Renal cortex interstitium (tissue), 11 donors: ENCODE measurements at regions not wholly inside any gene's neighbourhood (a gene's known extent, or its start where the extent isn't known, plus 50 kb on each side); places are given as distances from the start of the nearest gene placed in this dataset.
A peak's percentile ranks its signal among the peaks of the same experiment; 100 is the strongest.
"Not testable (repeated sequence)": the region's sequence is repeated elsewhere in the genome, so short reads cannot be mapped to it uniquely, and the experiment has no call there.

ENCODE experiments used
- DNase-seq, 11 donors: peaks; one replicate each; pipeline ENCODE4 v3.0.0-alpha.2; 2013; ENCODE audit warnings: low read depth in 9 of 11, low spot score in 4 of 11; ENCODE audit errors: extremely low read depth in 1 of 11

DNA sequence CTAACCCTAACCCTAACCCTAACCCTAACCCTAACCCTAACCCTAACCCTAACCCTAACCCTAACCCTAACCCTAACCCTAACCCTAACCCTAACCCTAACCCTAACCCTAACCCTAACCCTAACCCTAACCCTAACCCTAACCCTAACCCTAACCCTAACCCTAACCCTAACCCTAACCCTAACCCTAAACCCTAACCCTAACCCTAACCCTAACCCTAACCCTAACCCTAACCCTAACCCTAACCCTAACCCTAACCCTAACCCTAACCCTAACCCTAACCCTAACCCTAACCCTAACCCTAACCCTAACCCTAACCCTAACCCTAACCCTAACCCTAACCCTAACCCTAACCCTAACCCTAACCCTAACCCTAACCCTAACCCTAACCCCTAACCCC is 80.6 kb upstream of the PLEKHG4B start:
- DNase-seq: not testable (repeated sequence)

DNA sequence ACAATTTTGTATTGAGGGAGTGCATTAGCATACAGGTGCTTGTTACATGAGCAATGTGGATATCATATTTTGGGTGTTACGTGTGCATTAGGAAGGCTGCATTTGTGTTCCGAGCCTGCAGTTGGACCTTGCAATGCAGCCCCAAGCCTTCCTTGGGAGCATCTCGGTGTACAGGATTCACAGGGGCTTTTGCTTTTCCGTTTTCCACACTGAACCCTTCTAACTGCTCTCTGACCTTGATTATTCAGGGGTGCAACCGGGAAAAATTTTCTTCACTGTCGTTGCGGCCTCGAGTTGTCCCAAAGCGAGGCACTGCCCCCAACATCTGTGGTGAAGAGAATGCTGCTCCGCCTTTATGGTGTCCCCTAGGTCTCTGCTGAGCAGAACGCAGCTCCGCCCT is 80.1 kb upstream of the PLEKHG4B start:
- peak in 1 of 11 donors; percentile 14 for DNase-seq

DNA sequence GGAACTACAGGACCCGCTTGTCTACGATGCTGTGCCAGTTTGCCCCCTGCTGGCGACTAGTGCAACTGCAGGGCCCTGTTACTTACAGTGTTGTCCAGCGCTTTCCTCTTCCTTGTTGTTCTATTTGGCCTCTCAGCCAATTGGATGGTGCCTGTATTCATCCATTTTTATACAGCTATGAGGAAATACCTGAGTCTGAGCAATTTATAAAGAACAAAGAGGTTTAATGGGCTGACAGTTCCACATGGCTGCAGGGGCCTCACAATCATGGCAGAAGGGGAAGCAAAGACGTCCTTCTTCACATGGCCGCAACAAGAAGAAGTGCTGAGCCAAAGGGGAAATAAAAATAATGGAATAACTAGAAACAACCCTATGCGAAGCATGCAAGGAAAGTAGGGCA is 78.7 kb upstream of the PLEKHG4B start:
- no peak for DNase-seq

DNA sequence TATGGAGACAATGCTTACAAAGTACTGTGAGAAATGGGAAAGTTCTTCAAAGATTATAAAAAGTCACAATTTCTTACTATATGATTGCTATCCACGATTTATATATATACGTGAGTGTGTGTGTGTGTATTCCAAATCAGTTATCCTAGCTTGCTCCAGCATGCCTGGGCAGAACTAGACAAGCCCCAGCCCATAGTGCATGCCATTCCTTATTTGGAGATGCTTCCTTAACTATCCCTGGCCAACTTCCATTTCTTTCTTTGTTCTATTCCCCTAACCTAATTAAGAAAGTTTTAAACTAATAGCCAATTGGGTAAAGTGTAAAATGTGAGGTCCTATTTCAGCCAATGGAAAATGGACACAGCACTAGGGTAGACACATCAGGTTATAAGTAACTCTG is 77.3 kb upstream of the PLEKHG4B start:
- DNase-seq: not testable (repeated sequence)

DNA sequence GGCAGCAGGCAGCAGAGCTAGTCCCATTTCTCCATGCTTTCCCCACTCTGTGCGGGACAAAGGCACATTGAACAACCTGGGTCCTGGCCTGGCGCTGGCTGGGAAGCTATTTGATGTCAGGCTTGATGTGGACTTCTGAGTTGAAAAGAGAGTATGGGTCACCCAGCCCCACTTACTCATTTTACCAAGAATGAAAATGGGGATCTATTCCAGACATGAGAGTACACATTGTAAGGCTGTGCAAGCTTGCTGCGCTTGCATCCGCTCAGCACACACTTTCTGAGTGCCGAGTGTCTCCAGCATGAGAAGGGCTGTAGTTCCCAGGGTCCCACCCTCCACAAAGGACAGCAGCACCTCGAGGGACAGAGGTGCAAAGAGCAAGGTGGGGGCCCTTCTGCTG is 71.7 kb upstream of the PLEKHG4B start:
- not testable (repeated sequence) for DNase-seq

DNA sequence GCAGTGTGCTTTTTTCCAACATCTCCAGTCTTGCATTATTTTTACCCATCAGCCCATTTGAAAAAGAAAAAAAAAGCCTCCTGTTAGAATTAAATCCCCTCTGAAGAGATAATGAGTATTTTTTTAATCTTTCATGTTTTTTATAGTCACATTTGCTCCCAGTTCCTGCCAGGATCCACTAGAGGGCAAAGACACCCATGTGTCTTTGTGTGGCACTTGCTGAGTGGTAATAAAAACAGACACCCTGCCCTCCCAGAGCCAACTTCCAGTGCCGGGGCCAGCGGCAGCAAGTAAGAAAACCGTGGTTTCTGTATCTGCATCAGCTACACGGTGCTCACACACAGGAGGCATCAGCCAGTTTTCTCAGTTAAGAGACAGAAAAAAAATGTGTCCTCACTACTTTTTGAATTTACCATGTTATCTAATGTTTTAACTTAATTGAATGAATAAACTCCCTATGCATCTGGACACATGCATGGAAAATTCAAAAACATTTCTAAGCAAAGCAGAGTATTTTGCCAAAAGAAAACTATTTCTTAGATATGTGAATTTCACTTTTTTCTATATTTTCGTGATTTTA is 70.2 kb upstream of the PLEKHG4B start:
- no peak for DNase-seq

DNA sequence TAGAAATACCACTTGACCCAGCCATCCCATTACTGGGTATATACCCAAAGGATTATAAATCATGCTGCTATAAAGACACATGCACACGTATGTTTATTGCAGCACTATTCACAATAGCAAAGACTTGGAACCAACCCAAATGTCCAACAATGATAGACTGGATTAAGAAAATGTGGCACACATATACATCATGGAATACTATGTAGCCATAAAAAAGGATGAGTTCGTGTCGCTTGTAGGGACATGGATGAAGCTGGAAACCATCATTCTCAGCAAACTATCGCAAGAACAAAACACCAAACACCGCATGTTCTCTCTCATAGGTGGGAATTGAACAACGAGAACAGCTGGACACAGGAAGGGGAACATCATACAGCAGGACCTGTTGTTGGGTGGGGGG is 68.1 kb upstream of the PLEKHG4B start:
- not testable (repeated sequence) for DNase-seq

DNA sequence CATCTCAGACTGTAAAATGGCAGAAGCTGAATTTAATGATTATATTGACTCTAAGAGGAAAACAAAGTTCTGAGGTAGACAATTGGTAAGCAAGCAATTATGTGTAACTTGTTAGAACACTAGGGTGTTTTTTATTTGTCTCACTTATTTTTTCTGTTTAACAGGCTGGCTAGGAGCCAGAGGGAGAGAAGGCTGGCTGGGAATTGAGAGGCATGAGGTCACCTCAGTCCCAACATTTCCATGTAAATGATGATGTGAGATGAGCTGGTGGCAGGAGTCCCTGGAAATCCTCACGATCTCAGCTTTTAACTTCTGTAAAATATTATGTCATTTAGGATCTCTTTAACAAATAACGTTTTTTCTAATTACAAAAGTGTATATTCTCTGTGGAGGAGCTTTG is 66.9 kb upstream of the PLEKHG4B start:
- DNase-seq: not testable (repeated sequence)

DNA sequence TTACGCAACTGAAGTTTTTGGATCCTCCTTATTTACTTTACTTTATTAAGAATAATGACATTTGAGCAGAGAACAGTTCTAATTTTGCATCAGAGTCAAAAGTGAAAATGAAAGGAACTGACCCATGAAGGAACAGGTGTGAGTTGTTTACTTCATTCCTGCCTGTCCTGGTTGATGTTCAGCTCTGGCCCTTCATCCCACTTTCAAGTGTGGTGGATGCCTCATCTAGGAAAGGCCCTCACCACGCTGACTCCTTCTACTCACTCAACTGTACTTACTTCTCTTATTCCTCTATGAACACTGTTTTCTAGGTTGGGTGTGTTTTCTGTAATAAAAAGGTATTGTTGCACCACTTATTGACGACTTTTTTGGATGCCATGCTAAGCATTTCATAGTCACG is 61.8 kb upstream of the PLEKHG4B start:
- no peak for DNase-seq

DNA sequence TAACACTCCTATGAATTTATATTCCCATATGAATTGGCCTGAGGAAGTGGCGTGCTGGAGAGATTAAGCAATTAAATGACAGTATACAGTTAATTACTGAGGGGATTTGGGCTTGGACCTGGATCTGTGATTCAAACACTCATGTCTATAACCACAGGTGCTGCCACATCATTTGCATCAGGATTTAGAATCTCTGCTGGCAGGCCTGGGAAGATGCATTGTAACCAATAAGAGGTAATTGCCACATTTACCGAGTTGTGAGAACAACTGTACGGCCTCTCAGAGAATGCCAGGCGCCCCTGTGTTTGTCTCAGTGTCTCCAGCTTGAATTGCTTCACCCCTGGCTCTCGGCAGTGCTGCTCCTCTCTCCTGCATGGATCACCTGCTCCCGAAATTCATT is 61.4 kb upstream of the PLEKHG4B start:
- not testable (repeated sequence) for DNase-seq

DNA sequence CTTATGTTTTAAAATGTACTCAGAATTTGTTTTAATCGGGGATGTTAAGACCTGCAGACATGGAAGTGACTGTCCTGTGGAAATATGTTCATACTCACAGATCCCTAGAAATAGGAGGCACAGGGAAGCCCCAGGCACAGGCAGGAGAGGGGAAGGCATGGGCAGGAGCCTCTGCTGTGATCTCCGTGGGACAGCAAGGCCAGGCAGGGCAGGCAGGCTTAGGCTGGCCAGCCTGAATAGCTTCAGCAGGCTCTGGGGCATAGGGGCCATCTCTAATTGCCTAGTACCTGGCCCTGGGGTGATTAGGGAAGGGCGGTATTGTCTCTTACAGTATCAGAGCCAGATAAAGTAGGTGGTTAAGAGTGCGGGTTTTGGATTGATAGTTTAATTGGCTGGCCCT is 59.8 kb upstream of the PLEKHG4B start:
- DNase-seq: no peak

DNA sequence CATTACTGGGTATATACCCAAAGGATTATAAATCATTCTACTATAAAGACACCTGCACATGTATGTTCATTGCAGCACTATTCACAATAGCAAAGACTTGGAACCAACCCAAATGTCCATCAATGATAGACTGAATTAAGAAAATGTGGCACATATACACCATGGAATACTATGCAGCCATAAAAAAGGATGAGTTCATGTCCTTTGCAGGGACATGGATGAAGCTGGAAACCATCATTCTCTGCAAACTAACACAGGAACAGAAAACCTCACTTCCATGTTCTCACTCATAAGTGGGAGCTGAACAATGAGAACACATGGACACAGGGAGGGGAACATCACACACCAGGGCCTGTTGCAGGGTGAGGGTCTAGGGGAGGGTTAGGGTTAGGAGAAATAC is 56.4 kb upstream of the PLEKHG4B start:
- DNase-seq: not testable (repeated sequence)

DNA sequence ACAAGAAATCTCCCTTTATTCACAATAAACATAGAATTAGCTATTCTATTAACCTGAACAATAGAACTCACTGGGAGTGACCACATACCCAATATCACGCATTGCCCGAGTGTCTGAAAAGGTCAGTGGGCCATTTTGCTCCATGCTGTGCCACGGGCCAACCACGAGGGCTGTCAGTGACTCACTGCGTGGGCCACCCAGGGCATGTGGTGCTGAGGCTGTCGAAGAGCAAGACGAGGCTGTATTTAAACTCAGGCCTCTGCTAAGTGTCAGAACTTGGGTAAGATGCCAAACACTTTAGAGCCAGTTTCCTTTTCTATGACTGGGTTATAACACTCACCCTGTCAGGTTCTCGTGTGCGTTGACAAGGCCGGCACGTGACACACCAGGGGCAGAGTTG is 54.8 kb upstream of the PLEKHG4B start:
- not testable (repeated sequence) for DNase-seq

DNA sequence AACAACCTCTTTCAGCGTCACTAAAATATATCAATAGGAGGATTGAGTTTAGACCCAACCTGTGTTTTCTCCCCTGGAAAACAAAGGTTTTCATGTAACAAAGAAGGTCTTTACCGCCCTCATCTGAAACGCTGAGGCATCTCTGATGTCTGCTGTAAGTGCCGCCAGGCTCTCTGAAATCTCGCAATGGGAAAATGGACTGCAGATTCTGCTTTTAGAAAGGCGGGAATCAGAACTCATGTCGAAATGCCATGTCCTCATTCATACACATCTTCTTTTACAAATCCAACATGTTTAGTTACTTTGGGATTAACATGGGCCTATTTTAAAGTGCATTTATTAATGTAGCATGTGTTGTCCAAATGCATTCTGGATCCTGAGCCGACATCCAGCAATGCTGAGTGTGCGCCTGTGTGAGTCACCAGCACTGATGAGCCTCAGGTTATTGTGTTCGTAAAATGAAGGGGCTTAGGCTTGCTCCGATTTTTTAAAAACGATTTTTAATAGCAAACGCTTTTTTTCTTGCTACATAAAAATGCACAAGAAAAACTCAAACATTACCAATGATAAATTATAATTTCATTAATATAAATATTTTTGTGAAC is 51.9 kb upstream of the PLEKHG4B start:
- DNase-seq: no peak
